Stomach smooth muscle (tissue), 2 donors: ENCODE measurements at regions not wholly inside any gene's neighbourhood (a gene's known extent, or its start where the extent isn't known, plus 50 kb on each side); places are given as distances from the start of the nearest gene placed in this dataset.

Source experiments
- H3K27ac ChIP-seq: one replicate; pipeline ENCODE4 v1.7.0; 2013; ENCODE audit warnings: mild to moderate bottlenecking, low read length, inconsistent platforms
- H3K27me3 ChIP-seq, 2 donors: one replicate each; pipeline ENCODE4 v1.7.0; 2013; ENCODE audit warnings: low read length in 2 of 2; ENCODE audit not compliant: insufficient read depth in 2 of 2, control insufficient read depth in 1 of 2
- H3K36me3 ChIP-seq, 2 donors: one replicate each; pipeline ENCODE4 v1.7.0; 2013; ENCODE audit warnings: low read length in 2 of 2; ENCODE audit not compliant: control insufficient read depth in 2 of 2, insufficient read depth in 2 of 2
- H3K4me1 ChIP-seq: one replicate; pipeline ENCODE4 v1.7.0; 2013; ENCODE audit warnings: low read length; ENCODE audit not compliant: control insufficient read depth, insufficient read depth
- H3K4me3 ChIP-seq, 2 donors: one replicate each; pipeline ENCODE4 v1.7.0; 2013; ENCODE audit warnings: low read length in 2 of 2
- H3K9ac ChIP-seq, 2 donors: one replicate each; pipeline ENCODE4 v1.7.0; 2013; ENCODE audit warnings: low read length in 2 of 2, mild to moderate bottlenecking in 1 of 2
- H3K9me3 ChIP-seq, 2 donors: one replicate each; pipeline ENCODE4 v1.7.0; 2013; ENCODE audit warnings: low read length in 2 of 2; ENCODE audit not compliant: control insufficient read depth in 2 of 2
- donor health status: healthy.
- donor health status: Pancreatic carcinoma.

- Histone ChIP-seq H3K27ac (no peak overlapping the region), H3K4me3 (no peak overlapping the region), H3K4me1 (no peaks in the 10 kb centered on the region), H3K9me3 (no peaks in the 10 kb centered on the region), H3K27me3 (no peaks in the 10 kb centered on the region), H3K36me3 (no peaks in the 10 kb centered on the region), H3K9ac (no peak overlapping the region)
Measured at GRCh38 chr5:152487130-152487529, 82.1 kb upstream of the NMUR2 start.

GRCh38 chr5:152488869-152489268 lies 83.8 kb upstream of the NMUR2 start:
- no peaks in the 10 kb centered on the region for H3K36me3 ChIP-seq
- H3K4me1 ChIP-seq: no peaks in the 10 kb centered on the region
- H3K9me3 ChIP-seq: no peaks in the 10 kb centered on the region
- H3K4me3 ChIP-seq: no peak overlapping the region
- no peaks in the 10 kb centered on the region for H3K27me3 ChIP-seq
- no peak overlapping the region for H3K27ac ChIP-seq
- no peak overlapping the region for H3K9ac ChIP-seq

GRCh38 chr5:152499814-152500535 lies 94.9 kb upstream of the NMUR2 start:
- H3K36me3 ChIP-seq: no peaks in the 10 kb centered on the region
- H3K9ac ChIP-seq: no peak overlapping the region
- H3K27me3 ChIP-seq: no peaks in the 10 kb centered on the region
- no peaks in the 10 kb centered on the region for H3K4me1 ChIP-seq
- no peak overlapping the region for H3K4me3 ChIP-seq
- no peaks in the 10 kb centered on the region for H3K9me3 ChIP-seq
- H3K27ac ChIP-seq: no peak overlapping the region

- Histone ChIP-seq H3K9ac (no peak overlapping the region), H3K36me3 (no peaks in the 10 kb centered on the region), H3K4me3 (no peak overlapping the region), H3K27me3 (no peaks in the 10 kb centered on the region), H3K27ac (no peak overlapping the region), H3K4me1 (no peaks in the 10 kb centered on the region), H3K9me3 (no peaks in the 10 kb centered on the region)
Measured at GRCh38 chr5:152501294-152501693, 96.2 kb upstream of the NMUR2 start.

GRCh38 chr5:152503206-152503605 lies 98.1 kb upstream of the NMUR2 start:
- H3K27ac ChIP-seq: no peak overlapping the region
- H3K9ac ChIP-seq: no peak overlapping the region
- no peaks in the 10 kb centered on the region for H3K36me3 ChIP-seq
- no peaks in the 10 kb centered on the region for H3K9me3 ChIP-seq
- H3K4me1 ChIP-seq: no peaks in the 10 kb centered on the region
- H3K27me3 ChIP-seq: no peaks in the 10 kb centered on the region
- H3K4me3 ChIP-seq: no peak overlapping the region

- no peaks in the 10 kb centered on the region for H3K36me3 ChIP-seq
- H3K9ac ChIP-seq: no peak overlapping the region
- no peaks in the 10 kb centered on the region for H3K9me3 ChIP-seq
- no peaks in the 10 kb centered on the region for H3K4me1 ChIP-seq
- no peak overlapping the region for H3K4me3 ChIP-seq
- H3K27ac ChIP-seq: no peak overlapping the region
- no peaks in the 10 kb centered on the region for H3K27me3 ChIP-seq
Measured at GRCh38 chr5:152505442-152506042, 100.5 kb upstream of the NMUR2 start.

- Histone ChIP-seq H3K4me3 (no peak overlapping the region), H3K4me1 (no peaks in the 10 kb centered on the region), H3K9ac (no peak overlapping the region), H3K27me3 (no peaks in the 10 kb centered on the region), H3K27ac (no peak overlapping the region), H3K9me3 (no peaks in the 10 kb centered on the region), H3K36me3 (no peaks in the 10 kb centered on the region)
Measured at GRCh38 chr5:152511120-152511519, 106.0 kb upstream of the NMUR2 start.

- Histone ChIP-seq H3K36me3 (no peaks in the 10 kb centered on the region), H3K9ac (no peak overlapping the region), H3K4me1 (no peaks in the 10 kb centered on the region), H3K27me3 (no peaks in the 10 kb centered on the region), H3K27ac (no peak overlapping the region), H3K9me3 (no peaks in the 10 kb centered on the region), H3K4me3 (no peak overlapping the region)
Measured at GRCh38 chr5:152511531-152512132, 106.6 kb upstream of the NMUR2 start.

GRCh38 chr5:152514827-152515397 lies 109.8 kb upstream of the NMUR2 start:
- Histone ChIP-seq H3K9ac (no peak overlapping the region), H3K27ac (no peak overlapping the region), H3K4me1 (no peaks in the 10 kb centered on the region), H3K9me3 (no peaks in the 10 kb centered on the region), H3K27me3 (no peaks in the 10 kb centered on the region), H3K36me3 (no peaks in the 10 kb centered on the region), H3K4me3 (no peak overlapping the region)

- Histone ChIP-seq H3K4me1 (no peaks in the 10 kb centered on the region), H3K27me3 (no peaks in the 10 kb centered on the region), H3K9ac (no peak overlapping the region), H3K36me3 (no peaks in the 10 kb centered on the region), H3K9me3 (no peaks in the 10 kb centered on the region), H3K4me3 (no peak overlapping the region), H3K27ac (no peak overlapping the region)
Measured at GRCh38 chr5:152523964-152524363, 118.9 kb upstream of the NMUR2 start.
